GM21423 (cell line): ENCODE measurements at regions not wholly inside any gene's neighbourhood (a gene's known extent, or its start where the extent isn't known, plus 50 kb on each side); places are given as distances from the start of the nearest gene placed in this dataset.

ENCODE experiments used
- ATAC-seq: cut with Tn5 transposase; IDR thresholded peaks from one replicate; pipeline ENCODE4 v1.9.1; 2021; ENCODE audit warnings: mild to moderate bottlenecking, moderate library complexity; ENCODE audit not compliant: unreplicated experiment

GRCh38 chr2:236489895-236490404, 79.7 kb upstream of the ACKR3 start:
- ATAC-seq: no peak

DNA sequence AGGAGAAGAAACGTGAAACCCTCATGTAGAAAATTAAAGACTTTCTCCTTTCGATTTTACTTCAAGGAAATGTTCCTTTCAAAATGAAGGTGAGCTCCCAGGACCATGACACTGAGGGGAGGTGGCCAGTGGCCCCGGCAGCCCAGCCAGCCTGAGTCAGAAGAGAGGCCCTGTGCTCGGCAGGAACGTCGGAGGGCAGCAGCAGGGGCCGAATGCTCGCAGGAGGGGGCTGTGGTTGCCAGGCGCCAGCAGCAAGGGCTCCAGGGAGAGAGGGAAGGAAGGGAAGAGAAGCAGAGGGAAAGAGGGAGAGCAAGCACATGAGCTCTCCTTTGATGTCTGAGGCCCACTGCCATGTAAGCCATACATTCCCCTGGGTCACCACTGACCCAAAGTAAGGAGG, 73.3 kb upstream of the ACKR3 start:
- ATAC-seq: no peak

- no peak for ATAC-seq
Measured at GRCh38 chr2:236498369-236498768, 71.3 kb upstream of the ACKR3 start.

GRCh38 chr2:236499691-236500578, 69.7 kb upstream of the ACKR3 start:
- ATAC-seq: no peak

DNA sequence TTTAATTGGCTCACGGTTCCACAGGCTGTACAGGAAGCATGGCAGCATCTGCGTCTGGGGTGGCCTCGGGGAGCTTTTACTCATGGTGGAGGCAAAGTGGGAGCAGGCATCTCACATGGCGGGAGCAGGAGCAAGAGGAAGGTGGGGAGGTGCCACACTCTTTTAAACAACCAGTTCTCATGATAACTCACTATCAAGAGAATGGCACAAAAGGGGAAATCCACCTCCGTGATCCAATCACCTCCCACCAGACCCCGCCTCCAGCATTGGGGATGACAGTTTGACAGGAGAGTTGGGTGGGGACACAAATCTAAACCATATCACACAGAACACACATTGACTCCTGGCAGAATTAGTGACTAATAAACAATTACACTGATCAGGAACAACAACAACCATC, 68.6 kb upstream of the ACKR3 start:
- no peak for ATAC-seq

DNA sequence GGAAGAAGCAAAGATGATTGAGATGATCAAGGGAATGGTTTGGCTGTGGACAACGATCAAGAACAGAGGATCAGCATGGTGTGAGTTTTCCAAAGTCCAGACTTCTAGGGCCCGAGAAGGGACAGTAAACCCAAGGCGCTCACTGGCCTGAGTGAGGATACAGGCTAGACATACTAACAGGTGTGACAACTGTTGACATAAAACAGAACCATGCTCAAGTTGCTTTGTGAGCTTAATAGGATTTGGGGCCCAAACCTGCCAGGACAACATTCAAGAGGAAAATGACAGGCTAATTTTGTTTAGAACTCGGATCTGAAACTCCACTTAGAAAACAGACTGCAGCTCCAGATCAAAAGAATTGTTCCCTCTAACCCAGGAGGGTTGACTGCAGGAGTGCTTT, 68.1 kb upstream of the ACKR3 start:
- no peak for ATAC-seq

GRCh38 chr2:236503100-236503499, 66.5 kb upstream of the ACKR3 start:
- ATAC-seq: no peak

- ATAC-seq: no peak
Measured at GRCh38 chr2:236503583-236503982, 66.0 kb upstream of the ACKR3 start.

DNA sequence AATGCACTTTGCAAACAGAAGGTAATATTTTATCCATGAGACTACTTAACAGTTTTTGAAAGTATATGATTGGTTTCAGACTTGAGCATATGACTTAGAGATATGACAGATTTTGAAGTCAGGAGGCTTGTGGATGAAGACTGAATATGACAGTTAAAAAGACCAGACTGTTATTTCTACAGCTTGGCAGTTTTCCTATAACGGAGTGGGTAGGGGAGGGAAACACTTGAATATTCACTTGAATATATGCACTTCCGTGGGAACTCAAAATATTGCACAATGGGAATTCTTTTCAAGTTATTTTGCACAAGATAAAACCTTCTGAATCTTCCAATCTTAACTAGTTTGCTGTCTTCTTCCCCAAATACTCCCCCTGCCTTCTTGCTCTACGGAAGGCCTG, 64.6 kb upstream of the ACKR3 start:
- no peak for ATAC-seq

DNA sequence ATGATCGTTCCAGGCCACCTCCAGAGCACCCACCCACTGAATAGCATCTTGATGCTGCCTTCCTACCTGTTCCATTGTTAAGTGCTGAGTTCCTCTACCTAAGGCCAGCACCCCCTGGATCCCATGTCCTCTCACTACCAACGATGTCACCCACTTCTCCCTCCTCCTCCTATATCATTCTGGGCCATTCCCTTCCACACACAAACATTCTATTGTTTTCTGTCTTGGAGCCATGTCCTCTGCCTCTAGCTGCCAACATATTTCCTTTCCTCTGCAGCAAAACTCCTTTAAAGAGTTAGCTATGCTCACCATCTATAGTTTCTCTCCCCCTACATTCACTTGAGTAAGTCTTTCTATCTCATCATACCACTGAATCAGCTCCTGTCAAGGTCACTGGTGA, 64.0 kb upstream of the ACKR3 start:
- no peak for ATAC-seq

DNA sequence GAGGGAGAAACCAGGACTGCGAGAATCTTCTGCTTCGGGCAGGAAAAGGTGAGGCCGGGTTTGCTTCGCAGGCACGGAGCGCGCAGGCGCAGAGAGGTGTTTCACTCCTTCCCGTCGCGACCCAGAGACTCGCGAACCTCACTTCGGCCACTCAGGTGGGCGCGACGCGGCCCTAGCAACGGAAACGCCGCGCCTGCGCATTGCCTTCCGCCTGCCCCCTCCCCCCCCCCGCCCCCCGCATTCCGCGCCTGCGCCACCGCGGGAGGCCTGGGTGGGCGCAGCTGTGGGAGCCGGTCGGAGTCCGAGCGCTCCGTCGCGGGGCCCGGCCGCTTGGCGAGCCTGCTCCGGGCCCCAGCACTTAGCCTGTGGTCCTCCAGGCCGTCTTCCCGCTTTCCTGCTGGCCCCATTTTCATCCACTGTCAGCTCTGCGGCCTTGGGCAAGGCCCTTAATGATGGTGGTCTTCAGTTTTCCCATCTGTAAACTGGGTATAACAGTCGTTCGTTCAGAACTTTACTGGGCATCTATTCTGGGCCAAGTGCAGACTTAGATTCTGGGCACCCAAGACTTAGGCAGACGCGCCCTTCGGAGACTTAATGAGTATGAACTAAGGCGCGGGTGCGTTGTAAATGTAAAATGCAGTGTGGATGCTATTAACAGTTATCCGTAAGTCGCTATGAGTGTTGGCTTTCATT, 62.1 kb upstream of the ACKR3 start:
- no peak for ATAC-seq

GRCh38 chr2:236508466-236508865, 61.2 kb upstream of the ACKR3 start:
- ATAC-seq: no peak

DNA sequence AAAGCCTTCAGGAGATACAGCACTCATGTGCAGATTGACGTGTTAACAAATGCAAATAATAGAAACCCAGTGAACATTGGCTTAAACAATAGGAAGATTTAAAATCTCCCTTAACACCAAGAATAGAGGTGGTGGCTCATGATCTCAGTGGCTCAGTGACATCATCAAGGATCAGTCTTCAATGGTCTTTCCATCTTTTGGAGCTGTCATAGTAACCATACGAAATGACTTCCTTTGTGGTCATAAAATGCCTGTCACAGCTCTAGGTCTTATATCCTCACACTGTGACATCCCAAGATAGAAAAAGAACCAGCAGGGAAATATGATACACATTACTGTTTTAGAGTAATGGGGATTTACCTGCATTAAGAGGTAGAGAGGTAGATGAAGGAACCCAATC, 59.6 kb upstream of the ACKR3 start:
- no peak for ATAC-seq

DNA sequence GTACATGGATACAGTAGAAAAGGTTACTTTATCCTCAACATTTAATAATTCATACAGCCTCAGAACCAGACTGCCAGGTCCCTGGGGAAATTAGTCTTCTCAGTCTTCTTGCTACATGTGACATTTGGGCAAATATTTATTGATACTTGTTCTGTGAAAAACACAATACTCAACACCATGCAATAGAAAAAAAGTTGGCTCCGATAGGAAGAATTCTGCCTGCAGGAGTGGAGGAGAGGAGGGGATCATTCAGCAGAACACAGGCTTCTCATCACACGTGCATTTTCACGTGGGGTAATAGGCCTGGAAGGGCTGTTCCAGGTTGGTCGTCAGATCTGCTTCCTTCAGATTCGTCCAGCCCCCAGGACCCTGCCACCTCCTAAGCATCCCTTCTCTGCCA, 58.4 kb upstream of the ACKR3 start:
- ATAC-seq: no peak

DNA sequence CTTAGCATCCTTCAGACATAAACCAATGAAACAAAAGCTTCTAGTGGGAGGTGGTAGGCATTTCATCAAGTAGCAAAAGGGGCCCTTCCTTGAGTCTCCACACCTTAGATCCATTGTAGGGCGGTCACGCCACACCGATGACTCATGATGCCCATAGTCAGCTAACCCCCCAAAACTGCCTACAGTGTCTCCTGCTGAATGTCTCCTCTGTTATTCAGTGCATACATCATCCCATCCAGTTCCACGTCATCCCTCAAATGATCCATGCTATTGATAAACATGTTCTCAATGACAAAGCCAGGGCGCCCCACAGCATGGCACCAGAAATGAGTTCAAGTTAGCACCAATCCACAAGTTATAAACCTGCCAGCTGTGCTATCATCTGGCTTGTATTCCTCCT, 57.4 kb upstream of the ACKR3 start:
- no peak for ATAC-seq

DNA sequence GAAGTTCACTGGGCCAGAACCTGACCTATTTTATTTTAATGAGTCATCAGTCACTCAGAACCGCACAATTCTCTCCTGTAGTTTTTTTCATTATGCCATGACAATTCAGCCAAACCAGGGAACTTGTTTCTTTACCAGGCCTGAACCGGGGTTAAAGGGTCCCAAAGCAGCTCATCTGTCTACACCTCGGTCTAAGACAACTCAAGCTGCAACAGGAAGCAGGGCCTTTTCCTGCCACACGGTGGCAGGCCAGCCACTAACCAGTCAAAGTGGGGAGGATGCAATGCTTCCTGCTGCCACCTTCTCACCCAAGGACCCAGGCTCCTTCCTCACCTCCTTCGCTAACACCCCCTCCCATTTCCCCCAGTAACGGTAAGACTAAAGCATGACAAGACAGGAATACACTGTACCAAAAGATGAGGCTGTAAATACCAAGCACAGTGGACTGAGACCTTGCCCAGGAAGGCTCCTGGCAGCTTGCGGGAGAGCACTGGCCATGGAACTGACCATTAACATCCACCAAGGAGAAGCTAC, 56.7 kb upstream of the ACKR3 start:
- peak; percentile 87 for ATAC-seq

DNA sequence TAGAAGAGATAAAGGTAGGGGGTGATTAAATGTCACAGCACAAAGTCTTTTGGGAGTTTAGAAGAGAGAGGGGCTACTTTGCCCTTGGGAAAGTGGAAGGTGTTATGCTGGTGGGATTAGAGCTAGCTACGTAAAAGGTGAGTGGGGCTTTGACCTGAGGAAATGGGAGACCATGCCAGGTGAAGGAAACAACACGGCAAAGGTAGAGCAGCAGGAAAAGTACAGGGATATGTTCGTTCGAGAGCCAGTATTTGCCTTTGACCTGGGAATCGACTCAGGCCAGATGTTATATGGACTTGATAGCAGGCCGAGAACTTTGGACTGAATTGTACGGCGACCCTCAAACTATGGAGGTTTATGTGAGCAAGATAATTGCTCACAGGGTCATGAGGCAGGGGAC, 55.7 kb upstream of the ACKR3 start:
- no peak for ATAC-seq

GRCh38 chr2:236516708-236517107, 52.9 kb upstream of the ACKR3 start:
- ATAC-seq: no peak

GRCh38 chr2:236517251-236518031, 52.2 kb upstream of the ACKR3 start:
- ATAC-seq: no peak
